ENCODE measurements at regions not wholly inside any gene's neighbourhood (a gene's known extent, or its start where the extent isn't known, plus 50 kb on each side); places are given as distances from the start of the nearest gene placed in this dataset.

DNA sequence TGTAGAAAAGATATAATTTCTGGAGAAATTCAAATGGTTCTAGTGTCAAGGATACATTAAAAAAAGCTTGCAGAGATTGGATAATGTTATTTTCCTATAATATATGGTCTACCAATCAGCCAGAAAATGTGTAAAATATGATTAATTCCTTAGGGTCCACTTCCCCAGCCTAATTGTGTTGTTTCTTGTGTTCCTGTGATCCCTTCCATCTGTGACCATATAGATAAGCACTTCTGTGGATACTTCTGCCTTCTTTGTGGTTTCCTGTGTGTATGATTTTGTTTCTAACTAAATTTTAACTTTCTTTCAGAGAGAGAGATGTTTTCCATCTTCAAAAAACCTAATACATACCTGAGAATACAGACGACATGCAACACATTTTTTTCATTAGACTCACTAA, 367.1 kb upstream of the PIK3C3 start:
- TF ChIP-seq, protein P1, sequence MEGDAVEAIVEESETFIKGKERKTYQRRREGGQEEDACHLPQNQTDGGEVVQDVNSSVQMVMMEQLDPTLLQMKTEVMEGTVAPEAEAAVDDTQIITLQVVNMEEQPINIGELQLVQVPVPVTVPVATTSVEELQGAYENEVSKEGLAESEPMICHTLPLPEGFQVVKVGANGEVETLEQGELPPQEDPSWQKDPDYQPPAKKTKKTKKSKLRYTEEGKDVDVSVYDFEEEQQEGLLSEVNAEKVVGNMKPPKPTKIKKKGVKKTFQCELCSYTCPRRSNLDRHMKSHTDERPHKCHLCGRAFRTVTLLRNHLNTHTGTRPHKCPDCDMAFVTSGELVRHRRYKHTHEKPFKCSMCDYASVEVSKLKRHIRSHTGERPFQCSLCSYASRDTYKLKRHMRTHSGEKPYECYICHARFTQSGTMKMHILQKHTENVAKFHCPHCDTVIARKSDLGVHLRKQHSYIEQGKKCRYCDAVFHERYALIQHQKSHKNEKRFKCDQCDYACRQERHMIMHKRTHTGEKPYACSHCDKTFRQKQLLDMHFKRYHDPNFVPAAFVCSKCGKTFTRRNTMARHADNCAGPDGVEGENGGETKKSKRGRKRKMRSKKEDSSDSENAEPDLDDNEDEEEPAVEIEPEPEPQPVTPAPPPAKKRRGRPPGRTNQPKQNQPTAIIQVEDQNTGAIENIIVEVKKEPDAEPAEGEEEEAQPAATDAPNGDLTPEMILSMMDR (conservative IDR thresholded peaks at IDR 0.05; ENCODE audit: low read depth in 2 of 2) = no peak
- no peak for TF ChIP-seq EZH2phosphoT487 (IDR thresholded peaks at IDR 0.05; ENCODE audit: unreplicated experiment)
- TF ChIP-seq EZH2 (IDR thresholded peaks at IDR 0.05; ENCODE audit: low read depth, unreplicated experiment) = no peak
- TF ChIP-seq ZNF114 (CRISPR knock-in tag; IDR thresholded peaks at IDR 0.05) = no peak
- TF ChIP-seq ZNF331 (CRISPR knock-in tag; IDR thresholded peaks at IDR 0.05; ENCODE audit: low read depth) = no peak
- TF ChIP-seq, protein P2, sequence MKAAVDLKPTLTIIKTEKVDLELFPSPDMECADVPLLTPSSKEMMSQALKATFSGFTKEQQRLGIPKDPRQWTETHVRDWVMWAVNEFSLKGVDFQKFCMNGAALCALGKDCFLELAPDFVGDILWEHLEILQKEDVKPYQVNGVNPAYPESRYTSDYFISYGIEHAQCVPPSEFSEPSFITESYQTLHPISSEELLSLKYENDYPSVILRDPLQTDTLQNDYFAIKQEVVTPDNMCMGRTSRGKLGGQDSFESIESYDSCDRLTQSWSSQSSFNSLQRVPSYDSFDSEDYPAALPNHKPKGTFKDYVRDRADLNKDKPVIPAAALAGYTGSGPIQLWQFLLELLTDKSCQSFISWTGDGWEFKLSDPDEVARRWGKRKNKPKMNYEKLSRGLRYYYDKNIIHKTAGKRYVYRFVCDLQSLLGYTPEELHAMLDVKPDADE (IDR thresholded peaks at IDR 0.05) = no peak
- TF ChIP-seq, protein P3, sequence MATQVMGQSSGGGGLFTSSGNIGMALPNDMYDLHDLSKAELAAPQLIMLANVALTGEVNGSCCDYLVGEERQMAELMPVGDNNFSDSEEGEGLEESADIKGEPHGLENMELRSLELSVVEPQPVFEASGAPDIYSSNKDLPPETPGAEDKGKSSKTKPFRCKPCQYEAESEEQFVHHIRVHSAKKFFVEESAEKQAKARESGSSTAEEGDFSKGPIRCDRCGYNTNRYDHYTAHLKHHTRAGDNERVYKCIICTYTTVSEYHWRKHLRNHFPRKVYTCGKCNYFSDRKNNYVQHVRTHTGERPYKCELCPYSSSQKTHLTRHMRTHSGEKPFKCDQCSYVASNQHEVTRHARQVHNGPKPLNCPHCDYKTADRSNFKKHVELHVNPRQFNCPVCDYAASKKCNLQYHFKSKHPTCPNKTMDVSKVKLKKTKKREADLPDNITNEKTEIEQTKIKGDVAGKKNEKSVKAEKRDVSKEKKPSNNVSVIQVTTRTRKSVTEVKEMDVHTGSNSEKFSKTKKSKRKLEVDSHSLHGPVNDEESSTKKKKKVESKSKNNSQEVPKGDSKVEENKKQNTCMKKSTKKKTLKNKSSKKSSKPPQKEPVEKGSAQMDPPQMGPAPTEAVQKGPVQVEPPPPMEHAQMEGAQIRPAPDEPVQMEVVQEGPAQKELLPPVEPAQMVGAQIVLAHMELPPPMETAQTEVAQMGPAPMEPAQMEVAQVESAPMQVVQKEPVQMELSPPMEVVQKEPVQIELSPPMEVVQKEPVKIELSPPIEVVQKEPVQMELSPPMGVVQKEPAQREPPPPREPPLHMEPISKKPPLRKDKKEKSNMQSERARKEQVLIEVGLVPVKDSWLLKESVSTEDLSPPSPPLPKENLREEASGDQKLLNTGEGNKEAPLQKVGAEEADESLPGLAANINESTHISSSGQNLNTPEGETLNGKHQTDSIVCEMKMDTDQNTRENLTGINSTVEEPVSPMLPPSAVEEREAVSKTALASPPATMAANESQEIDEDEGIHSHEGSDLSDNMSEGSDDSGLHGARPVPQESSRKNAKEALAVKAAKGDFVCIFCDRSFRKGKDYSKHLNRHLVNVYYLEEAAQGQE (IDR thresholded peaks at IDR 0.05; ENCODE audit: unreplicated experiment) = no peak
- no peak for TF ChIP-seq JUNB (IDR thresholded peaks at IDR 0.05; ENCODE audit: unreplicated experiment)
- no peak for TF ChIP-seq CREB1 (CRISPR knock-in tag; IDR thresholded peaks at IDR 0.05; ENCODE audit: low read depth)
- TF ChIP-seq POLR2AphosphoS5 (IDR thresholded peaks at IDR 0.05; ENCODE audit: low read depth) = no peak
- TF ChIP-seq NANOG (IDR thresholded peaks at IDR 0.05; ENCODE audit: borderline replicate concordance) = no peak

Data from GM23338 (cell line).